Tibial artery (tissue), 4 donors: ENCODE measurements at regions not wholly inside any gene's neighbourhood (a gene's known extent, or its start where the extent isn't known, plus 50 kb on each side); places are given as distances from the start of the nearest gene placed in this dataset.

Source experiments
- DNase-seq, 2 donors: peaks; one replicate each; pipeline ENCODE4 v3.0.0-alpha.2; 2019
- H3K27ac ChIP-seq, 2 donors: fragments of 200-600 bp; sonication (generic) in 1 of 2; 1 replicate in 1 of 2; 2 replicates in 1 of 2; pipeline ENCODE4 v1.5.1; 2018 to 2019; ENCODE audit warnings: mild to moderate bottlenecking in 1 of 2
- H3K27me3 ChIP-seq, 2 donors: fragments of 200-600 bp; sonication (generic) in 1 of 2; one replicate each; pipeline versions ENCODE4 v1.5.1 to v1.6.0; 2016 to 2019
- H3K36me3 ChIP-seq, 3 donors: fragments of 200-600 bp; sonication (generic) in 2 of 3; one replicate each; pipeline ENCODE4 v1.5.1; 2016 to 2019; ENCODE audit warnings: mild to moderate bottlenecking in 2 of 3
- H3K4me1 ChIP-seq, 4 donors: fragments of 200-600 bp; sonication (generic) in 2 of 4; 1 replicate in 3 of 4; 2 replicates in 1 of 4; pipeline ENCODE4 v1.5.1; 2016 to 2019
- H3K4me3 ChIP-seq, 2 donors: fragments of 200-600 bp; sonication (generic) in 1 of 2; 1 replicate in 1 of 2; 2 replicates in 1 of 2; pipeline ENCODE4 v1.5.1; 2018 to 2019; ENCODE audit warnings: mild to moderate bottlenecking in 2 of 2
- H3K9me3 ChIP-seq, 3 donors: fragments of 200-600 bp; sonication (generic) in 1 of 3; one replicate each; pipeline ENCODE4 v1.5.1; 2016 to 2019
- intact Hi-C: fragments of 100-400 bp; cut with DNase I; formaldehyde crosslinking; loops from one replicate; pipeline ENCODE4 v1.15.0; 2023; ENCODE audit warnings: low total_unique reads
- TF ChIP-seq, protein P1 (sequence below), 2 experiments: fragments of 200-600 bp in 1 of 2; fragments of 450-650 bp in 1 of 2; IDR thresholded peaks; one replicate each; pipeline ENCODE4 v1.5.1; 2017 to 2019; ENCODE audit warnings: antibody characterized with exemption in 2 of 2, mild to moderate bottlenecking in 1 of 2, moderate library complexity in 1 of 2

DNA sequence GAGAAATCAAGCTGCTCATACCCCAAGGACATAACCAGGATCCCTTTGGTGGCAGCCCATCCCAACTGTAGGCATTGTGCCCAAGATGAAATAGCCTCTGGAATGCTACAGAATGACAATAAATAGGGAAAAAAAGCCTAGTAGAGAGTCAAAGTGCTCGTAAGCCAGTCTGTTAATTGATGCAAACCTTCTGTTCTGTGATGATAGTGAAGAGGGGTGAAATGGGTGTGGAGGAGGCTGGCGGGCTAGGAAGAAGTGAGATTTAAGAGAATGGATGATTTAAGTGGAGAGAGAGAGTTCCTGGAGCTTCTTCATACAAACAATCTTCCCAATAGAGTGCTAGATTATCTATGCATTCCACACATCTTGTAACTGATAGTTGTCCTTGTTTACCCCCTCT is 301.0 kb upstream of the PCSK5 start:
- no peaks in the 10 kb centered on the region for H3K27me3 ChIP-seq
- TF ChIP-seq, protein P1, sequence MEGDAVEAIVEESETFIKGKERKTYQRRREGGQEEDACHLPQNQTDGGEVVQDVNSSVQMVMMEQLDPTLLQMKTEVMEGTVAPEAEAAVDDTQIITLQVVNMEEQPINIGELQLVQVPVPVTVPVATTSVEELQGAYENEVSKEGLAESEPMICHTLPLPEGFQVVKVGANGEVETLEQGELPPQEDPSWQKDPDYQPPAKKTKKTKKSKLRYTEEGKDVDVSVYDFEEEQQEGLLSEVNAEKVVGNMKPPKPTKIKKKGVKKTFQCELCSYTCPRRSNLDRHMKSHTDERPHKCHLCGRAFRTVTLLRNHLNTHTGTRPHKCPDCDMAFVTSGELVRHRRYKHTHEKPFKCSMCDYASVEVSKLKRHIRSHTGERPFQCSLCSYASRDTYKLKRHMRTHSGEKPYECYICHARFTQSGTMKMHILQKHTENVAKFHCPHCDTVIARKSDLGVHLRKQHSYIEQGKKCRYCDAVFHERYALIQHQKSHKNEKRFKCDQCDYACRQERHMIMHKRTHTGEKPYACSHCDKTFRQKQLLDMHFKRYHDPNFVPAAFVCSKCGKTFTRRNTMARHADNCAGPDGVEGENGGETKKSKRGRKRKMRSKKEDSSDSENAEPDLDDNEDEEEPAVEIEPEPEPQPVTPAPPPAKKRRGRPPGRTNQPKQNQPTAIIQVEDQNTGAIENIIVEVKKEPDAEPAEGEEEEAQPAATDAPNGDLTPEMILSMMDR (IDR thresholded peaks at IDR 0.05) = no peak

DNA sequence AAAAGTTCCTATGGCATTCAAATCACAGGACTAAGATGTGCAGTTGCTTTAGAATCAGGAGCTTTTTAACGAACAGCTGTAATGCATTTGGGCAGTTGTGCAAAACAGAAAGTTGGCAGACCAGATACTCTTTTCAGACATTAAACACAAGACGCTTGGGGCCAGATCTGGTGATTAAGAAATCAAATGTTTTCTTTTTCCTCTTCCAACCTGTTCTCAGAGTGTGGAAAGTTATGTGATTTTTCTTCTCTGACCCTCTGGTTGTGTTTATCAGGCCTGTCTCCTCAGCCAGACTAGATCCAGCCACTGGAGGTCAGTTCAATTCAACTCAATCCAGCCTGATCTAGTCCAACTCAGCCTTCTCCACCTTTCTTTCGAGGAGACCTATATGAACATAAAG is 298.5 kb upstream of the PCSK5 start:
- Histone ChIP-seq H3K36me3 (no peaks in the 10 kb centered on the region), H3K4me3 (no peak overlapping the region), H3K4me1 (no peaks in the 10 kb centered on the region), H3K27ac (no peak overlapping the region), H3K27me3 (no peaks in the 10 kb centered on the region), H3K9me3 (no peaks in the 10 kb centered on the region)
- DNase-seq = peak in 1 of 2 donors; percentile 34
- intact Hi-C loops = no loop called here
- TF ChIP-seq, protein P1 (IDR thresholded peaks at IDR 0.05) = no peak

More for the DNA sequence above, 301.0 kb upstream of the PCSK5 start:
- no peaks in the 10 kb centered on the region for H3K4me1 ChIP-seq
- no peak overlapping the region for H3K4me3 ChIP-seq
- no peak for DNase-seq
- no peak overlapping the region for H3K27ac ChIP-seq
- H3K9me3 ChIP-seq = no peaks in the 10 kb centered on the region
- H3K36me3 ChIP-seq = no peaks in the 10 kb centered on the region
- intact Hi-C loops = no loop called here

- TF ChIP-seq, protein P1 (IDR thresholded peaks at IDR 0.05) = no peak
- no peaks in the 10 kb centered on the region for H3K4me1 ChIP-seq
- DNase-seq = no peak
- no peak overlapping the region for H3K4me3 ChIP-seq
- no peaks in the 10 kb centered on the region for H3K27me3 ChIP-seq
- H3K36me3 ChIP-seq = no peaks in the 10 kb centered on the region
- no peaks in the 10 kb centered on the region for H3K9me3 ChIP-seq
- no peak overlapping the region for H3K27ac ChIP-seq
- intact Hi-C loops = no loop called here
These were observed 297.9 kb upstream of the PCSK5 start for GRCh38 chr9:75592586-75592985.

DNA sequence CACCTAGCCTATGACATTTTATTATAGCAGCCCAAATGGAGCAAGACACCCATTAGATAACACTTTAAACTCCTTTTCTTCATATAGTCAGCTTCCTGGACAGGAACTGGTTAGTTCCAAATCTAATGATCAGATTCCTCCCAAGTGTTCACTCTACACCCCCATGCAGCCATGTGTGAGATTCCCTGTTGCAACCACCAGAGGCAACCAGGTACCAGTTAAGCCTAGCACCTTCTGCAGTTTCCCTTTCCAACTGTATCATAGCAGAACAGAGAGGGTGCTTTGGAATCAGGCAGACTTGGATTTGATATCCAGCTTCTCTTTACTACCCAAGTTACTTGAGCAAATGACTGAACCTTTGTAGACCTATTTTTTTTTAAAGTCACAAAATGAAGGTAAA is 296.6 kb upstream of the PCSK5 start:
- no peak for DNase-seq
- Histone ChIP-seq H3K4me3 (no peak overlapping the region), H3K36me3 (no peaks in the 10 kb centered on the region), H3K27ac (no peak overlapping the region), H3K27me3 (no peaks in the 10 kb centered on the region), H3K9me3 (no peaks in the 10 kb centered on the region), H3K4me1 (no peaks in the 10 kb centered on the region)
- TF ChIP-seq, protein P1 (IDR thresholded peaks at IDR 0.05) = no peak
- intact Hi-C loops = no loop called here

- Histone ChIP-seq H3K27me3 (no peaks in the 10 kb centered on the region), H3K36me3 (no peaks in the 10 kb centered on the region), H3K27ac (no peak overlapping the region), H3K4me1 (peaks cover 0 to 9% (median 0%) of the 10 kb centered on the region in 4 donors), H3K9me3 (no peaks in the 10 kb centered on the region), H3K4me3 (no peak overlapping the region)
- intact Hi-C loops = no loop called here
- DNase-seq = no peak
- TF ChIP-seq, protein P1 (IDR thresholded peaks at IDR 0.05) = no peak
These were observed 291.3 kb upstream of the PCSK5 start for GRCh38 chr9:75599126-75599525.

GRCh38 chr9:75601280-75601679 is 289.2 kb upstream of the PCSK5 start:
- Histone ChIP-seq H3K9me3 (no peaks in the 10 kb centered on the region), H3K4me1 (peaks cover 0 to 9% (median 0%) of the 10 kb centered on the region in 4 donors), H3K36me3 (no peaks in the 10 kb centered on the region), H3K27me3 (no peaks in the 10 kb centered on the region), H3K4me3 (no peak overlapping the region), H3K27ac (no peak overlapping the region)
- TF ChIP-seq, protein P1 (IDR thresholded peaks at IDR 0.05) = no peak
- intact Hi-C loops = loop anchor here (10.0 kb wide), 1 partner anchor 264 kb away; no protein-coding TSS in a partner anchor
- DNase-seq = no peak
